Stimulated activated CD8-positive, alpha-beta memory T cell treated with anti-CD3 and anti-CD28 coated beads, Interleukin-15, amount 100 ng/mL, for 24 hours (primary cell): ENCODE measurements at regions not wholly inside any gene's neighbourhood (a gene's known extent, or its start where the extent isn't known, plus 50 kb on each side); places are given as distances from the start of the nearest gene placed in this dataset.
"Not testable (repeated sequence)": the region's sequence is repeated elsewhere in the genome, so short reads cannot be mapped to it uniquely, and the experiment has no call there.

Experiments
- DNase-seq: peaks from one replicate; pipeline ENCODE4 v3.0.0-alpha.2; 2020; ENCODE audit warnings: low read depth

DNA sequence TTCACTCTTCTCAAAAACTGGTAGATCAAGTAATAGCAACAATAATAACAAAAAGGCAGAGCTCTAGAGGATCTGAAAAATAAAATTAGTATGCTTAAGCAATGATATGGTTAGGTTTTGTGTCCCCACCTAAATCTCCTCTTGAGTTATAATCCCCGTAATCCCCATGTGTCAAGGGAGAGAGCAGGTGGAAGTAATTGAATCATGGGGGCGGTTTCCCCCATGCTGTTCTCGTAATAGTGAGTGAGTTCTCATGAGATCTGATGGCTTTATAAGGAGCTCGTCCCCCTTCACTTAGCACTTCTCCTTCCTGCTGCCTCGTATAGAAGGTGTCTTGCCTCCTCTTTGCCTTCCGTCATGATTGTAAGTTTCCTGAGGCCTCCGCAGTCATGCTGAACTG is 60.2 kb upstream of the ABHD2 start:
- DNase-seq = no peak

DNA sequence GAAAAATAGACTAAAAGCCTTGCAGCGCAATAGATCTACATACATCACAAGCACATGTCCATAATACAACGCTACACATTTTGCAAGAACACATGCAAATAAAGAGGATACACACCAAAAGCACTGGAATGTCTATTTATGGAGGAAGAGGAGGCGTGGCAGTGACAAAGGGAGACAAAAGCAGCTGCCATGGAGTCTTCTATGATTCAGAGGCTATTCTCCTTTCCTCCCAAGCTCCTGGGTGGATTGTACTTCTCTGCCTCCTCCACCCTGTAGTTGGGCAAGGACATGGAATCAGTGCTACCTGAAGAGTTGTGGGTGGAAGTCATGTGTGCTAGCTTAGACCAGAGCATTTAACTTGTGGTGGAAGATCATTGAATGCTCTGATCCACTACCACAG is 57.9 kb upstream of the ABHD2 start:
- DNase-seq = no peak

- DNase-seq = not testable (repeated sequence)
Observed at GRCh38 chr15:89031637-89032285, 56.5 kb upstream of the ABHD2 start.

- DNase-seq = no peak
Observed at GRCh38 chr15:89034305-89034704, 54.0 kb upstream of the ABHD2 start.

DNA sequence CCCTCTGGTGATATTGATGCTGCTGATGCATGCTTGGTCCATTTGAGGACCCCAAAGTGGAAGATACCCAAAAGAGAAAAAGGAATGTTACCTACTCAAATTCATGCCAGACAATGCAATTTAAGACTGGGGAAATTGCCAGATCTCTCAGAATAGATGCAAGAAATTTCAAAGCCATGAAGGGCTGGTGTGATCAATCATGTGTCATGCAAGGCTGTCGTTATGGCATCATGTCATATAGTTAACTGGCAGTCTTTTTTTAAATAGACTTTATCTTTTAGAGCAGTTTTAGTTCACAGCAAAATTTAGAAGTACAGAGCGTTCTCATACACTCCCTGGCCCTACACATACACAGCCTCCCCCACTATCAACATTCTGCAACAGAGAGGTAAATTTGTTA is 53.1 kb upstream of the ABHD2 start:
- DNase-seq = no peak

GRCh38 chr15:89035658-89036057 is 52.6 kb upstream of the ABHD2 start:
- DNase-seq = no peak

GRCh38 chr15:89038146-89038545 is 50.1 kb upstream of the ABHD2 start:
- no peak for DNase-seq
